NCI-H1417 treated with DMSO at 0.1 percent for 48 hours (cell line): ENCODE measurements at regions not wholly inside any gene's neighbourhood (a gene's known extent, or its start where the extent isn't known, plus 50 kb on each side); places are given as distances from the start of the nearest gene placed in this dataset.
A peak's percentile ranks its signal among the peaks of the same experiment; 100 is the strongest.

Source experiments
- DNase-seq: peaks from one replicate; lab custom pipeline; 2025; lab: John Stamatoyannopoulos, UW

DNA sequence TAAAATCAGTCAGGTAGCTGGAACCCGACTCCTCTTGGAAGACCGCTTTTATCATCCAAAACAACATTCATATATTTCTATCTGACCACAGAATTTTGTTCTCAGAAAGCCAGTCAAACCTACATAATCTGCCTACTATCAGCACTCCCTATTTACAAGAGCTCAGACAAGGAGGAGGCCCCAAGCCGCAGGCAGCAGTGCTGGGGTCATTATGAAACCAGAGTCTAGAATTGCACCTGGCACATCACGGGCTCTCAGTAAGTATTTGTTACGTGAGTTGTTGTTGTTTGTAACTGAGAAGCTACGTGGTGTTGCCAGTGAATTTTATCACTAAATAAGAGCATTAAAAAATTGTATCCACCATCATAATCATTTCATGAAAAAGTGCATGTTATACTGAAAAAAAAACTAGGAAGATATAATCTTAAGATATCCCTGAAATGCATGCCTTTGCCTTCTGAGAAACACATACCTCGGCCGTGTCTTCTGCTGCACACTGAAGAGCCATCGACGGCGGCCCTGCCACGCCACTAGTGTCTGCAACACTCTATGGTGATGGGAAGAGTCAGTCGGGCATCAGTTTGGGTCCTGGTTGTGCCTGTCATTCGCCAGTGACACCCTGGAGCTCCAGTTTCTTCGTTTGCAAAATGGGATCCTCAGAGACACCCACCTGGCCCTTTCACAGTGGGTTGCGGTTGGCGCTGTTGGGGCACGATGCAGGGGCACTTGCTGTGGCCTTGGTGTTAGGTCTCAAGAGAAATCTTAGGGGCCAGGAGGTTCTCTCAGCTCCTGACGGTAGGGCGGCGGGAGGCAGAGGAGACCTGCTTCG lies 505.9 kb downstream of the EIPR1 start:
- no peak for DNase-seq

- DNase-seq = no peak
These were observed 507.5 kb downstream of the EIPR1 start for GRCh38 chr2:2870106-2870505.

DNA sequence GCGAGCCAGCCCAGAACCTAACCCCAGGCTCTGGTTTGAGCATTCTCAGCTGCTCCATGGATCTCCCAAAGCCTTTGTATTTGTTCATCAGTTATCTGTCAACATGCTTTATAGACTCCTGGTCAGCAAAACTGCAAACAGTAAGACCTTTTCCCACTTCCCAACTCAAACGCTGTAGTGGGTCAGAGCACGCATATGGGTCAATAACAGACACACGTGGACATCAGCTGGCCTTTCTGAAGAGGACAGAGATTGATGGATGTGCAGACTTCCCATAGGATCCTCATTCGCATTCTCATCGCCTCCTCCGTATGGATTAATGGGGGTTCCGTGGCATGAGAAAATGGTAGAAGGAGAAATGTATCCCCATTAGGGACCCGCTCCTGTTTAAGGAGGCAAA lies 508.1 kb downstream of the EIPR1 start:
- no peak for DNase-seq

GRCh38 chr2:2868085-2868484 lies 509.5 kb downstream of the EIPR1 start:
- DNase-seq = no peak

DNA sequence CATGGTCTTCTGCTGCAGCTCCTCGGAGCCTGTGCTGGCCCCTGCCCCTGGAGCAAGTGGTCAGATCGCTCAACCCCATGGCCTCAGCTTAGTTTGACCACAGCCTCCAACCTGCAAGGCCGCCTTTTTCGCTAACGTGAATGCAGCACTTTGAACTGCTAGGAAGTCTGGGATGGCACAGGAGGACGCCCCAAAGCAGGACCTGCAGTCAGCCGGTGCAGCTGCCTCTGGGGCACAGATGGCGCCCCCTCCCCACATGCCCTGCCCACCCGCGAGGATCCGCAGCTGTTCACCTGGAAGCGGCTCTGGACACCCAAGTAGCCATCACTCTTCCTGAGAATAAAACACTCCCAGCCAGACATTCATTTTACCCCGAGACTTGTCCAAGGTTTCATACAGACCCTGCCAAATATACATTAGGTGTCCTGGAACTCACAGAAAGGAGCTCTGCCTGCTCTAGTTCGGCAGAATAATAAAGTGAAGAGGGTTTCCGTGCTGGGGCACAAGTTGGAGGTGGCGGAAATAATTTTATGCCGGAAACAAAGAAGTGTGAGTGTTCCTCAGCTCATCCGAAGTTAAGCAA lies 510.1 kb downstream of the EIPR1 start:
- DNase-seq = no peak

DNA sequence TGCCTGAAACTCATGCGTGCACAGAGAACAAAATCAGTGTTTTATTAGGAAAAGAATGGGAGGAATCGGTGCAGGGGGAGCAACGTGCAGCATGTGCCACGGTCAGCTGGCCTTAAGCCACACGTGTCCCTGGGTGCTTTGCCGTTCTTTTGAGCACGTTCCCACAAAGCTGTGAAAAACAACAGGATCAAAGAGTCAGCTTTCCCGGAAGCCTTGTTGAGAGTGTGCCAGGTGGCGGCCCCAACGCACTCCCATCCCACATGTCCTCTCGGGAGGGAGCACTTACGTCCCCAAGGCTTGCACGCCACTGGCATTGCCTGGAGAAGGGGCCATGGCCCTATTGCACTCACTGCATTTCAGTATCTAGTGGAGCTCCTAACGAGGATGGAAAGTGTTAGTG lies 511.2 kb downstream of the EIPR1 start:
- DNase-seq = no peak

DNA sequence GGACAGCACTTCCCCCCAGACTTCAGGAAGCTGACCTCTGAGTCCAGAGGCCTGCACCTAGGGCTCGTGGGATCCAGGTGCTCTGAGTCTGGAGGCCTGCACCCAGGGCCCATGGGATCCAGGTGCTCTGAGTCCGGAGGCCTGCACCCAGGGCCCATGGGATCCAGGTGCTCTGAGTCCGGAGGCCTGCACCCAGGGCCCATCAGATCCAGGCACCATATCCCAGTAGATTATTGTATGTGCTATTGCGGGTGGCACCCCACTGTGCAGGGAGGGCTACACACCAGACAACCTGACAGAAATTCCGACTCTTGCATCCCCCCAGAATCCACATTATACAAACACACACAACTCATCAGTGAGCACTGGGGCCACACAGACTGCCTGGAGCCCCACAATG lies 515.2 kb downstream of the EIPR1 start:
- DNase-seq = no peak

- no peak for DNase-seq
These were observed 515.9 kb downstream of the EIPR1 start for GRCh38 chr2:2861666-2862240.

DNA sequence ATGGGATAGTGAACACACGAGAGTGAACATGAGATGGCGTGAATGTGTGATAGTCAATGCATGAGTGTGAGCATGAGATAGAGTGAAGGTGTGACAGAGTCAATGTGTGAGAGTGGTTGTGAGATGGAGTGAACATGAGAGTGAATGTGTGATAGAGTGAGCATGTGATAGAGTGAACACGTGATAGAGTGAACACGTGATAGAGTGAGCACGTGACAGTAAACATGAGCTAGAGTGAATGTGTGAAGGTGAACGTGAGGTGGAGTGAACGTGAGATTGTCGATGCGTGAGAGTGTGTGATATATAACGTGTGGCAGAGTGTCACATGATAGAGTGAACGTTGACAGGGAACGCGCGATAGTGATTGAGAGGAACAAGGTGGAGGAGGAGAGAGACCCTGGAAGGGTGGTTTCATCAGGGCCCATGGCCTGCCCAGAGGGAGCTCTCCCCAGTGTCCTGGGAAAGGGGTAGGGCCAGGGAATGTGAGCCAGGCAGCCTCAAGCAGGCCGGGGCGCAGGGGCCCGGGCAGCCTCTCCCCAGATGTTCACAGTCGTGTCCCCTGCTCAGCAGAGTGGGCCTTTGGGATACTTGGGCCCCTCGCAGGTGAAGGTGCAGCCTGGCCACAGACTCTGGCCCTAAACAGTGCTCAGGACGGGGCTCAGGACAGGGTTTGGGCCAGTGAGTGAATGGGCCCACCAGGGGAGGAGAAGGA lies 516.9 kb downstream of the EIPR1 start:
- DNase-seq = no peak

DNA sequence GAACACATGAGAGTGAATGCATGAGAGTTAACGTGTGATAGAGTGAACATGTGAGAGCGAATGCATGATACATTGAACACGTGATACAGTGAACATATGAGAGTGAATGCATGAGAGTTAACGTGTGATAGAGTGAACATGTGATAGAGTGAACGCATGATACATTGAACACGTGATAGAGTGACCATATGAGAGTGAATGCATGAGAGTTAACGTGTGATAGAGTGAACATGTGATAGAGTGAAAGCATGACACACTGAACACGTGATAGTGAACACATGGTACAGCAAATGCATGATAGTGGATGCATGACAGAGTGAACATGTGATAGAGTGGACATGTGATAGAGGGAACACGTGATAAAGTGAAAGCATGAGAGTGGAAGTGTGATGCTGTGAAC lies 517.9 kb downstream of the EIPR1 start:
- DNase-seq = no peak

DNA sequence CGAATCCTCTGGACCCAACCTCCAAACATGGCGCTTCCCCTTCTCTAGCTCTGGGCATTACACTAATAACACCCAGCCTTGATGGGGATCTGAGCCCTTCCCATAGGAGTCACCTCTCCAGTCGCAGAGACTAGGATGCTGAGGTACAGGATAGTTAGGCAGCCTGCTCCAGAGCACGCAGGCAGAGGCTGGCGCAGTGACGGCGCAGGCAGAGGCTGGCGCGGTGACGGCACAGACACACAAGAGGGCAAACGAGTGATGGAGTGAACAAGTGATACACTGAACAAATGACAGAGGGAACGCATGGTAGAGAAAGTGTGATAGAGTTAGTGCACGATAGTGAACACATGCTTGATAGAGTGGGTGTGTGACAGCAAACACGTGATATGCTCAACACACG lies 518.5 kb downstream of the EIPR1 start:
- DNase-seq = no peak

DNA sequence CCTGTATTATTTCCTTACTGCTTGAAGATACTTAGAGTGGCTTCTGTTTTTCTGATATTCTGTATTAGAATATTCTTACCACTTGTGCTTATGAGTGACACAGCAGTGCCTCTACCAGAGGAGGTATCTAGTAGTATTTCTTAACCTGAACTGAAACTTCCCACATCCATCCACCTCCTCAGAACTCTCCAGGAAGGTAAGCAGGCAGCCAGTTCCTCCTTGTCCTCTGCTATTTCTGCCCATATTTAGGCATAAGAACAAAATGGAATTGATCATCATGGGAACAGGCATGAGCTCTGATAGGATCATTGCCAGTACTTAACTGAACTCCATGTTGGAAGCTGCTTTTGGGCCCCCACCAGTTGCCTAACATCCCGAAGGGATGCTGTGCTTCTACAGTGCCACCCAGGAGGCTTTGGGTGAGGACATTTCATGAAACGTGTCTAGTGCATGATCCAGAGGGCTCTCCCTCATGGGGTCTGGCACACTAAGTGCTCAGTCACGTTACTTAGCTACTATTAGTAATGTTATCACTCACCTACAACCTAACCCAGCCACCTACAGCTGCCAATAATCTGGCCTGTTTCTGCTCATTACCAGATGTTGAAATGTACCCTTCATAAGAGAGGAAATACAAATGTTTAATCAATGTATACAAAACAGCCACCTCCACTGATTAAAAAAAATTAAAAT lies 520.7 kb downstream of the EIPR1 start:
- DNase-seq = no peak

GRCh38 chr2:2855297-2855696 lies 522.3 kb downstream of the EIPR1 start:
- no peak for DNase-seq

DNA sequence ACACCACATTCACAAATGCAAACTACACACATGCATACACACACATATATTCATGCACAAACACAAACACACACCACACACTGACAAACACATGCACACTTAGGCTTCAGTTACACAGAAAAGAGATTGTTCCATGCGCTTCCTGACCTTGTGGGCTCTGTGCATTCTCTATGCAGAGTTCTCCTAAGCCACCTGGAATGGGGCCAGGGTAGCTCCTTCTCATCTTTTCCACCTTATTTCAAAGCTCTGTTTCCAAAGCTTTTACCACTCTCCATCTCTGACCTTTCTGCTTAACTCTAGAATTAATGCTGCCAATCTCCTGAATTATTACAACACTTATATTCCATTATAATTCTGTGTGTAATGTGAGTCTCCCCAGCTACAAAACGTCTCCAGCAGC lies 522.3 kb upstream of the MYT1L start:
- DNase-seq = no peak

DNA sequence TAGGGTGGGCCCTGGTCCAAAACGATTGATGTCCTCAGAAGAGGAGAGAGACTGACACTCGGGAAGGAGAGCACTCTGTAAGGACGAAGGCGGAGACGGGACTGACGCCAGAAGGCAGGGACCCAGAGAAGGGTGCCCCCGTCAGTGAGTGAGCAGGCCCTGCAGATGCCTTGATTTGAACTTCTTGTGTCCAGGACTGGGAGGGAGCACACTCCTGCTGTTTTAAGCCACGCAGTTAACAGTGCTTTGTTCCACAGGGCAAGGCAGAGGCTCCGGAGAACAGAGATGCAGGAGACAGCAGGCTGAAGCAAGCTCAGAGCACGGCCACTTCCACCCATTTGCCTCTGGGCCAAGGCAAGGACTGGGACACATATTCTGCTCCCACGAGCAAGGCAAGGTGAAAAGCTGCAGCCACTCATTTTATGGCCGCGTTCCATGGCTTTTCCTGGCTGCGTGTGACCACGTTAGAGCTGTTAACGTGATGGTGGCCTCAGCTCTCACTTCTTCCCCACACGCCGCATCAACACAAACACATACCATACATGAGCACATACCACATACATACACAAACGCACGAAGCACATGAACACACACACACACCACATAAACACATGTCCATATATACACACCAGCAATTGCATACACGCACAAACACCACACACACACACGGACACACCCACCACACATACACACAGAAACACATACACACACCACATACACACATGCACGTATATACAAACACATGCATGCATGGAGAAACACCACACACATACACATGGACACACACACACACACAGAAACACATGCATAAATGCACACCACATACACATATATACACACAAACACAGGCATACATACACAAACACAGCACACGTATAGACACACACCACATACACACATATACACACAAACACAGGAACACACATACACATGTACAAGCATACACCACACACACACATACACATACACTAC lies 521.0 kb upstream of the MYT1L start:
- no peak for DNase-seq

- DNase-seq = no peak
These were observed 520.2 kb upstream of the MYT1L start for GRCh38 chr2:2851316-2851715.

GRCh38 chr2:2850859-2851258 lies 519.8 kb upstream of the MYT1L start:
- peak; percentile 51 for DNase-seq

DNA sequence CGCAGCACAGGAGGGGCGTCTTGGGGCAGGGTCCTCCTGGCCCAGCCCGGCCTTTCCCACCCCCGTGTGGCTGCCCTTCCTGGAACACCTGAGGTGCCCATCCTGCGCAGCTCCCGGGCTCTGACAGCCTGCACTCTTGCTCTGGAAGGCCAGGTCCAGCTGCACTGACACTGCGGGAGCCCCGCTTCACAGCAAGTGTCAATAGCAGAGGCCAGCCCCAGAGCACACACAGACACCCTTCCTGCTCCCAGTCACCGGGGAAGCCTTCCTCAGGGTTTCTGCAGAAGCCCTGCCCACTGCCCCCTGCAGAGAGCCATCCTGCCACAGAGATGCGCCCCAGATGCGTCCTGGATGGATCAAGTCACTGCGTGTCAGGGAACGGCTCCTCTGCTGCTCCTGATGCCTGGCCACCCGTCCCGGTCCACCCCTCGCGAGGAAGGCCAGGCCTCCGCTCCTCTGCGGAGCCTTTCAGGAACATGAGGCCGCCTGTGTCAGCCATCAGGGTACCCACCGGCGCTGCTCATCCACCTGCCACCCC lies 519.2 kb upstream of the MYT1L start:
- DNase-seq = peak; percentile 39

GRCh38 chr2:2849464-2850217 lies 518.6 kb upstream of the MYT1L start:
- no peak for DNase-seq
